Keratinocyte (primary cell): ENCODE measurements at regions not wholly inside any gene's neighbourhood (a gene's known extent, or its start where the extent isn't known, plus 50 kb on each side); places are given as distances from the start of the nearest gene placed in this dataset.

Source experiments
- EZH2 ChIP-seq: IDR thresholded peaks from one replicate; pipeline ENCODE4 v1.6.1; 2012; ENCODE audit warnings: inconsistent platforms, mild to moderate bottlenecking, low read length, moderate library complexity
- TF ChIP-seq, protein P1 (sequence below), 3 experiments: IDR thresholded peaks in 1 of 3; conservative IDR thresholded peaks in 1 of 3; optimal IDR thresholded peaks in 1 of 3; 2 replicates in 2 of 3; 3 replicates in 1 of 3; pipeline versions ENCODE3 to v1.5.1; 2011; ENCODE audit warnings: low read length in 3 of 3, mild to moderate bottlenecking in 3 of 3, moderate library complexity in 2 of 3, control low read depth in 1 of 3, inconsistent platforms in 1 of 3; ENCODE audit not compliant: insufficient read depth in 2 of 3; ENCODE audit errors: extremely low read depth in 1 of 3

DNA sequence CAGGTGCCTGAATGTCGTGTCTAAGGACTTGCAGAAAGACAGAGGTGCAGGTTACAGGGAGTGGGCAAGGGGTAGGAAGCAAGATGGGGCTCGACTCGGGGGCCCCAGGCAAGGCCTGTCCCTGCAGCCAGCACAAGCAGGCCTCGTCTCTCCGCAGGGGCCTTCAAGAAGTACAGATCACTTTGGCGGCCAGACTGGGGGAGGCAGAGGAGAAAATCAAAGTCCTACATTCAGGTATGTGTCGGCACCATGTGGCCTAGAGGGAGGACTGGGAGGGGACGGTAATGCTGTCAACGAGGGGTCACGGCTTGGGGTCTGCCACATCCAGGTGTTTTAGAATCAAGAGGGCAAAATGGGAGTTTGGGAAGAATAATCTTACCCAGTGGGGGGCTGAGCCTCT is 73.7 kb downstream of the PHETA1 start:
- TF ChIP-seq, protein P1, sequence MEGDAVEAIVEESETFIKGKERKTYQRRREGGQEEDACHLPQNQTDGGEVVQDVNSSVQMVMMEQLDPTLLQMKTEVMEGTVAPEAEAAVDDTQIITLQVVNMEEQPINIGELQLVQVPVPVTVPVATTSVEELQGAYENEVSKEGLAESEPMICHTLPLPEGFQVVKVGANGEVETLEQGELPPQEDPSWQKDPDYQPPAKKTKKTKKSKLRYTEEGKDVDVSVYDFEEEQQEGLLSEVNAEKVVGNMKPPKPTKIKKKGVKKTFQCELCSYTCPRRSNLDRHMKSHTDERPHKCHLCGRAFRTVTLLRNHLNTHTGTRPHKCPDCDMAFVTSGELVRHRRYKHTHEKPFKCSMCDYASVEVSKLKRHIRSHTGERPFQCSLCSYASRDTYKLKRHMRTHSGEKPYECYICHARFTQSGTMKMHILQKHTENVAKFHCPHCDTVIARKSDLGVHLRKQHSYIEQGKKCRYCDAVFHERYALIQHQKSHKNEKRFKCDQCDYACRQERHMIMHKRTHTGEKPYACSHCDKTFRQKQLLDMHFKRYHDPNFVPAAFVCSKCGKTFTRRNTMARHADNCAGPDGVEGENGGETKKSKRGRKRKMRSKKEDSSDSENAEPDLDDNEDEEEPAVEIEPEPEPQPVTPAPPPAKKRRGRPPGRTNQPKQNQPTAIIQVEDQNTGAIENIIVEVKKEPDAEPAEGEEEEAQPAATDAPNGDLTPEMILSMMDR (optimal IDR thresholded peaks at IDR 0.05 in 1 of 3, IDR thresholded peaks at IDR 0.05 in 1 of 3, conservative IDR thresholded peaks at IDR 0.05 in 1 of 3; ENCODE audit: extremely low read depth in 1 of 3, insufficient read depth in 2 of 3, low read length in 3 of 3): no peak
- TF ChIP-seq EZH2: no peak
